Sigmoid colon (tissue), 4 donors: ENCODE measurements at regions not wholly inside any gene's neighbourhood (a gene's known extent, or its start where the extent isn't known, plus 50 kb on each side); places are given as distances from the start of the nearest gene placed in this dataset.

Source experiments
- CTCF ChIP-seq, 4 experiments: fragments of 450-650 bp in 3 of 4; fragments of 200-600 bp in 1 of 4; IDR thresholded peaks; one replicate each; pipeline ENCODE4 v1.5.1; 2016 to 2019; ENCODE audit warnings: antibody characterized with exemption in 4 of 4, mild to moderate bottlenecking in 3 of 4, moderate library complexity in 2 of 4
- POLR2AphosphoS5 ChIP-seq, 4 donors: sonication (generic); formaldehyde crosslinking; IDR thresholded peaks; one replicate each; pipeline ENCODE4 v1.6.1; 2017; ENCODE audit warnings: antibody characterized with exemption in 4 of 4

- TF ChIP-seq POLR2AphosphoS5 (IDR thresholded peaks at IDR 0.05) (no peak), CTCF (IDR thresholded peaks at IDR 0.05) (no peak)
Observed at GRCh38 chr2:221336967-221337366, 235.1 kb downstream of the EPHA4 start.
